Neuronal stem cell (in vitro differentiated cells): ENCODE measurements at regions not wholly inside any gene's neighbourhood (a gene's known extent, or its start where the extent isn't known, plus 50 kb on each side); places are given as distances from the start of the nearest gene placed in this dataset.

Experiments used
- DNase-seq: peaks from one replicate; pipeline ENCODE4 v3.0.0-alpha.2; 2013; ENCODE audit warnings: low spot score
- H2AFZ ChIP-seq: one replicate; pipeline ENCODE4 v1.6.1; 2013; ENCODE audit warnings: mild to moderate bottlenecking, low read length, inconsistent platforms
- H2AK5ac ChIP-seq: 2 replicates; pipeline ENCODE4 v1.6.1; 2013; ENCODE audit warnings: low read depth, mild to moderate bottlenecking, inconsistent platforms, low read length, moderate library complexity, mixed read lengths
- H2BK120ac ChIP-seq: 2 replicates; pipeline ENCODE4 v1.6.1; 2013; ENCODE audit warnings: low read depth, mild to moderate bottlenecking, inconsistent platforms, low read length, moderate library complexity, mixed read lengths
- H2BK12ac ChIP-seq: one replicate; pipeline ENCODE4 v1.6.1; 2013; ENCODE audit warnings: low read length, inconsistent platforms
- H2BK15ac ChIP-seq: 2 replicates; pipeline ENCODE4 v1.6.1; 2013; ENCODE audit warnings: mild to moderate bottlenecking, low read length, inconsistent platforms, mixed read lengths
- H2BK5ac ChIP-seq: one replicate; pipeline ENCODE4 v1.6.1; 2013; ENCODE audit warnings: inconsistent platforms, mild to moderate bottlenecking, low read length, moderate library complexity
- H3K14ac ChIP-seq: one replicate; pipeline ENCODE4 v1.6.1; 2013; ENCODE audit warnings: low read length, inconsistent platforms
- H3K18ac ChIP-seq: 2 replicates; pipeline ENCODE4 v1.6.1; 2013; ENCODE audit warnings: low read length, inconsistent platforms
- H3K23ac ChIP-seq: 2 replicates; pipeline ENCODE4 v1.6.1; 2013; ENCODE audit warnings: low read depth, mild to moderate bottlenecking, mixed read lengths, low read length, inconsistent platforms; ENCODE audit not compliant: poor library complexity
- H3K27ac ChIP-seq: replicated peaks from 3 replicates; pipeline ENCODE4 v1.5.1; 2013; ENCODE audit warnings: low read length, inconsistent platforms
- H3K27me3 ChIP-seq, 3 experiments: 2 replicates each; pipeline ENCODE4 v1.6.1; 2013; ENCODE audit warnings: low read length in 3 of 3, mild to moderate bottlenecking in 2 of 3, inconsistent platforms in 1 of 3, low read depth in 1 of 3, mixed read lengths in 1 of 3, moderate library complexity in 1 of 3; ENCODE audit not compliant: control insufficient read depth in 3 of 3, insufficient read depth in 3 of 3
- H3K36me3 ChIP-seq, 2 donors: replicated peaks in 1 of 2; 2 replicates each; pipeline ENCODE4 v1.6.1; 2013; ENCODE audit warnings: low read length in 2 of 2; ENCODE audit not compliant: control insufficient read depth in 2 of 2, insufficient read depth in 2 of 2
- H3K4ac ChIP-seq: 2 replicates; pipeline ENCODE4 v1.6.1; 2013; ENCODE audit warnings: inconsistent platforms, mild to moderate bottlenecking, low read length, moderate library complexity
- H3K4me1 ChIP-seq, 2 donors: 1 replicate in 1 of 2; 2 replicates in 1 of 2; pipeline ENCODE4 v1.6.1; 2013; ENCODE audit warnings: low read length in 2 of 2, low read depth in 1 of 2; ENCODE audit not compliant: control insufficient read depth in 2 of 2, insufficient read depth in 1 of 2
- H3K4me2 ChIP-seq: one replicate; pipeline ENCODE4 v1.6.1; 2013; ENCODE audit warnings: mild to moderate bottlenecking, low read length, inconsistent platforms; ENCODE audit not compliant: insufficient read depth, poor library complexity, severe bottlenecking
- H3K4me3 ChIP-seq, 2 donors: 2 replicates each; pipeline ENCODE4 v1.5.1; 2013; ENCODE audit warnings: low read length in 2 of 2, mild to moderate bottlenecking in 2 of 2, inconsistent platforms in 1 of 2, moderate library complexity in 1 of 2
- H3K79me1 ChIP-seq: one replicate; pipeline ENCODE4 v1.6.1; 2013; ENCODE audit warnings: low read depth, mild to moderate bottlenecking, inconsistent platforms, low read length, moderate library complexity
- H3K9ac ChIP-seq: one replicate; pipeline ENCODE4 v1.6.1; 2013; ENCODE audit warnings: mild to moderate bottlenecking, low read depth, low read length, inconsistent platforms; ENCODE audit not compliant: poor library complexity
- H3K9me3 ChIP-seq, 2 donors: replicated peaks in 1 of 2; 2 replicates each; pipeline versions ENCODE3 to v1.6.1; 2013; ENCODE audit warnings: low read length in 2 of 2, mild to moderate bottlenecking in 2 of 2, inconsistent platforms in 1 of 2, low read depth in 1 of 2, mixed read lengths in 1 of 2, moderate library complexity in 1 of 2; ENCODE audit not compliant: control insufficient read depth in 2 of 2, insufficient read depth in 1 of 2
- H4K8ac ChIP-seq: one replicate; pipeline ENCODE4 v1.6.1; 2013; ENCODE audit warnings: low read depth, mild to moderate bottlenecking, inconsistent platforms, low read length, moderate library complexity
- H4K91ac ChIP-seq: one replicate; pipeline ENCODE4 v1.6.1; 2013; ENCODE audit warnings: low read length, low read depth, mild to moderate bottlenecking, inconsistent platforms; ENCODE audit not compliant: poor library complexity
- WGBS, 2 donors: extraction: QIAGEN DNeasy Blood & Tissue Kit; methylation state at CpG; one replicate each; pipeline ENCODE4 v1.1.7; 2013; ENCODE audit warnings: missing lambda C conversion rate in 2 of 2, mixed read lengths in 1 of 2; ENCODE audit not compliant: insufficient read length in 2 of 2, insufficient replicate concordance in 1 of 2; ENCODE audit errors: extremely low coverage in 2 of 2; 5-methylcytosine and 5-hydroxymethylcytosine counted together

DNA sequence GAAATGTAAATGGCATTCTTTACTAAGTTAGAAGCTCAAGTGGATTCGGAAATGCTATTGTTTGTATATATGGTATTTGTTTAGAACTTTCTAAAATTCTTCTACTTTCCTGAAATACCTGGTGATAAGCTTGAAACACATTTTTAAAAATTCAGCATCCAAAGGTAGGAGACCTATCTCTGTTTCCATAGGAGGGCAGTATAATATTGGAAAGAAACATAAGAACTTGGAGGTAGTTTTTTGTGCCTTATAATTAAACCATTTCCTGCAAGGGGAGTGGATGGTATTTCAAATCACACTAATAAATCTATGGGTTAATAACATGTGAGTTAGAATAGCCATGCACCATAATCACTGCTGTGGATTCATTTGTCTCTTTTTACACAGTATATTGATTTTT is 217.4 kb upstream of the AADAT start:
- Histone ChIP-seq H3K4ac (no peak overlapping the region), H3K18ac (no peak overlapping the region), H3K4me2 (no peak overlapping the region), H4K8ac (no peak overlapping the region), H4K91ac (no peak overlapping the region), H2BK15ac (no peak overlapping the region), H3K23ac (no peak overlapping the region), H3K9me3 (no peaks in the 10 kb centered on the region), H2AFZ (no peak overlapping the region), H3K9ac (no peak overlapping the region), H3K27ac (no peak overlapping the region), H3K27me3 (no peaks in the 10 kb centered on the region), H3K79me1 (no peaks in the 10 kb centered on the region), H2BK5ac (no peak overlapping the region), H3K4me3 (no peak overlapping the region), H2AK5ac (no peak overlapping the region), H2BK120ac (no peak overlapping the region), H3K36me3 (no peaks in the 10 kb centered on the region), H3K14ac (no peak overlapping the region), H3K4me1 (no peaks in the 10 kb centered on the region), H2BK12ac (no peak overlapping the region)
- no CpG with 5 or more reads among the region's 1 CpG for WGBS, 2 donors
- no peak for DNase-seq

GRCh38 chr4:170306208-170306607 is 216.5 kb upstream of the AADAT start:
- Histone ChIP-seq H3K36me3 (no peaks in the 10 kb centered on the region), H4K8ac (no peak overlapping the region), H2AK5ac (no peak overlapping the region), H3K9ac (no peak overlapping the region), H4K91ac (no peak overlapping the region), H3K18ac (no peak overlapping the region), H3K27me3 (no peaks in the 10 kb centered on the region), H3K23ac (no peak overlapping the region), H2BK5ac (no peak overlapping the region), H3K14ac (no peak overlapping the region), H3K27ac (no peak overlapping the region), H3K79me1 (no peaks in the 10 kb centered on the region), H3K4ac (no peak overlapping the region), H3K9me3 (no peaks in the 10 kb centered on the region), H2BK12ac (no peak overlapping the region), H2AFZ (no peak overlapping the region), H3K4me3 (no peak overlapping the region), H3K4me1 (no peaks in the 10 kb centered on the region), H2BK120ac (no peak overlapping the region), H3K4me2 (no peak overlapping the region), H2BK15ac (no peak overlapping the region)
- no peak for DNase-seq

- Histone ChIP-seq H3K23ac (no peak overlapping the region), H3K9ac (no peak overlapping the region), H3K4me1 (no peaks in the 10 kb centered on the region), H4K91ac (no peak overlapping the region), H2BK5ac (no peak overlapping the region), H3K27ac (no peak overlapping the region), H4K8ac (no peak overlapping the region), H2BK120ac (no peak overlapping the region), H3K4me3 (no peak overlapping the region), H2AK5ac (no peak overlapping the region), H3K79me1 (no peaks in the 10 kb centered on the region), H2BK12ac (no peak overlapping the region), H3K36me3 (no peaks in the 10 kb centered on the region), H3K4ac (no peak overlapping the region), H2BK15ac (no peak overlapping the region), H3K27me3 (no peaks in the 10 kb centered on the region), H3K9me3 (no peaks in the 10 kb centered on the region), H3K18ac (no peak overlapping the region), H3K14ac (no peak overlapping the region), H3K4me2 (no peak overlapping the region), H2AFZ (no peak overlapping the region)
- no peak for DNase-seq
- WGBS, 2 donors, result no CpG with 5 or more reads among the region's 2 CpGs
Measured at GRCh38 chr4:170305627-170306026, 215.9 kb upstream of the AADAT start.

DNA sequence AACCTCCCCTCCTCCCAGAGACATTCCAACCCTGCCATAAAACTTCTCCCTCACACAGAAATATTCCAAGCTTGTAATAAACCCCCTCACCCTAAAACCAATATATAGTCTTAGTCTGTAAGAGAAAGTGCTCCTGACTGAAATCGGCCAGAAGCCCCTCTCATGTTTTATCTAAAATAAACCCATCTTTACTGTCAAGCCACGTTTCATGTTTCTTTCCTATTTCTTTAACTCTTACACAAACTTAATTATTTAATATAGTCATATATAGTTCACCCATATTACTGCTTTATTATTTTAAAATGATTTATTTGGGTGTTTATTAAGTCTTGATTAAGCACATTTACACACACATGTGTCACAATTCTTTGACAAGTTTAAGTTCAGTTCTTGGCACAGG is 191.3 kb upstream of the AADAT start:
- Histone ChIP-seq H3K9me3 (peaks cover 0 to 3% of the 10 kb centered on the region in 2 donors), H2BK5ac (no peak overlapping the region), H3K4me3 (no peak overlapping the region), H2BK12ac (no peak overlapping the region), H3K4me2 (no peak overlapping the region), H4K8ac (no peak overlapping the region), H3K36me3 (no peaks in the 10 kb centered on the region), H3K18ac (no peak overlapping the region), H3K9ac (no peak overlapping the region), H3K79me1 (no peaks in the 10 kb centered on the region), H4K91ac (no peak overlapping the region), H3K4ac (no peak overlapping the region), H3K4me1 (no peaks in the 10 kb centered on the region), H3K27me3 (no peaks in the 10 kb centered on the region), H2AK5ac (no peak overlapping the region), H3K14ac (no peak overlapping the region), H2BK120ac (no peak overlapping the region), H2BK15ac (no peak overlapping the region), H3K27ac (no peak overlapping the region), H3K23ac (no peak overlapping the region), H2AFZ (no peak overlapping the region)
- DNase-seq, result no peak
- 100% methylated on average over 1 of the region's 2 CpGs; no CpG with 5 or more reads in 1 of the 2 donors for WGBS, 2 donors
